ENCODE measurements at regions not wholly inside any gene's neighbourhood (a gene's known extent, or its start where the extent isn't known, plus 50 kb on each side); places are given as distances from the start of the nearest gene placed in this dataset.

GRCh38 chr5:93010037-93010436, 571.0 kb downstream of the NR2F1-AS1 start:
- H4K8ac ChIP-seq (ENCODE audit: low read depth, low read length), result no peak overlapping the region
- H3K4me3 ChIP-seq (ENCODE audit: low read depth, low read length), result no peak overlapping the region
- H4K12ac ChIP-seq (ENCODE audit: low read depth, low read length), result no peak overlapping the region
- no peak overlapping the region for H4K91ac ChIP-seq (ENCODE audit: low read depth, low read length)
- H2AK5ac ChIP-seq (ENCODE audit: low read length), result no peak overlapping the region
- H3K27me3 ChIP-seq (ENCODE audit: insufficient read depth, low read length), result no peaks in the 10 kb centered on the region
- no peaks in the 10 kb centered on the region for H3K79me2 ChIP-seq (ENCODE audit: control insufficient read depth, insufficient read depth, low read length, poor library complexity)
- H2BK5ac ChIP-seq (ENCODE audit: low read depth, low read length, poor library complexity), result no peak overlapping the region
- H3K36me3 ChIP-seq (ENCODE audit: control insufficient read depth in 1 of 2, insufficient read depth in 2 of 2, low read length in 2 of 2), result no peaks in the 10 kb centered on the region
- H3K79me1 ChIP-seq (ENCODE audit: low read length), result no peaks in the 10 kb centered on the region
- no peak overlapping the region for H3K4ac ChIP-seq (ENCODE audit: low read depth, low read length)
- no peak for DNase-seq
- H2BK120ac ChIP-seq (ENCODE audit: insufficient read depth, low read length, poor library complexity), result no peak overlapping the region
- no peak overlapping the region for H3K4me2 ChIP-seq (ENCODE audit: low read length)
- no peak overlapping the region for H2BK12ac ChIP-seq (ENCODE audit: low read length)
- WGBS (ENCODE audit: extremely low coverage, insufficient coverage, insufficient read length), result no CpG with 5 or more reads among the region's 2 CpGs
- no peak overlapping the region for H3K9ac ChIP-seq (ENCODE audit: low read length)
- no peaks in the 10 kb centered on the region for H3K4me1 ChIP-seq (ENCODE audit: control insufficient read depth in 1 of 2, insufficient read depth in 2 of 2, low read length in 2 of 2)
- H3K9me3 ChIP-seq (ENCODE audit: insufficient read depth, low read depth, low read length), result no peaks in the 10 kb centered on the region
- H3K27ac ChIP-seq (ENCODE audit: low read depth, low read length), result no peak overlapping the region
- no peak overlapping the region for H3K14ac ChIP-seq (ENCODE audit: low read length)
- no peak overlapping the region for H2AFZ ChIP-seq (ENCODE audit: insufficient read depth, low read length, poor library complexity)
- no peak overlapping the region for H3K23ac ChIP-seq (ENCODE audit: low read length)
- H3K18ac ChIP-seq (ENCODE audit: low read length), result no peak overlapping the region

GRCh38 chr5:93008502-93009207, 572.4 kb downstream of the NR2F1-AS1 start:
- H2BK120ac ChIP-seq (ENCODE audit: insufficient read depth, low read length, poor library complexity), result no peak overlapping the region
- H2BK5ac ChIP-seq (ENCODE audit: low read depth, low read length, poor library complexity), result no peak overlapping the region
- no peak overlapping the region for H4K12ac ChIP-seq (ENCODE audit: low read depth, low read length)
- H3K18ac ChIP-seq (ENCODE audit: low read length), result no peak overlapping the region
- H3K23ac ChIP-seq (ENCODE audit: low read length), result no peak overlapping the region
- H4K8ac ChIP-seq (ENCODE audit: low read depth, low read length), result no peak overlapping the region
- no peak overlapping the region for H3K9ac ChIP-seq (ENCODE audit: low read length)
- no peaks in the 10 kb centered on the region for H3K9me3 ChIP-seq (ENCODE audit: insufficient read depth, low read depth, low read length)
- no peaks in the 10 kb centered on the region for H3K79me2 ChIP-seq (ENCODE audit: control insufficient read depth, insufficient read depth, low read length, poor library complexity)
- H2AFZ ChIP-seq (ENCODE audit: insufficient read depth, low read length, poor library complexity), result no peak overlapping the region
- WGBS (ENCODE audit: extremely low coverage, insufficient coverage, insufficient read length), result no CpG with 5 or more reads among the region's 7 CpGs
- H3K14ac ChIP-seq (ENCODE audit: low read length), result no peak overlapping the region
- H4K91ac ChIP-seq (ENCODE audit: low read depth, low read length), result no peak overlapping the region
- H3K4me3 ChIP-seq (ENCODE audit: low read depth, low read length), result no peak overlapping the region
- H3K4me1 ChIP-seq (ENCODE audit: control insufficient read depth in 1 of 2, insufficient read depth in 2 of 2, low read length in 2 of 2), result no peaks in the 10 kb centered on the region
- no peak for DNase-seq
- H2BK12ac ChIP-seq (ENCODE audit: low read length), result no peak overlapping the region
- H3K79me1 ChIP-seq (ENCODE audit: low read length), result no peaks in the 10 kb centered on the region
- no peak overlapping the region for H2AK5ac ChIP-seq (ENCODE audit: low read length)
- H3K4ac ChIP-seq (ENCODE audit: low read depth, low read length), result no peak overlapping the region
- H3K27ac ChIP-seq (ENCODE audit: low read depth, low read length), result no peak overlapping the region
- H3K4me2 ChIP-seq (ENCODE audit: low read length), result no peak overlapping the region
- H3K27me3 ChIP-seq (ENCODE audit: insufficient read depth, low read length), result no peaks in the 10 kb centered on the region
- H3K36me3 ChIP-seq (ENCODE audit: control insufficient read depth in 1 of 2, insufficient read depth in 2 of 2, low read length in 2 of 2), result no peaks in the 10 kb centered on the region

- Histone ChIP-seq H3K79me2 (ENCODE audit: control insufficient read depth, insufficient read depth, low read length, poor library complexity) (no peaks in the 10 kb centered on the region), H3K18ac (ENCODE audit: low read length) (no peak overlapping the region), H3K9ac (ENCODE audit: low read length) (no peak overlapping the region), H3K9me3 (ENCODE audit: insufficient read depth, low read depth, low read length) (no peaks in the 10 kb centered on the region), H4K91ac (ENCODE audit: low read depth, low read length) (no peak overlapping the region), H2BK5ac (ENCODE audit: low read depth, low read length, poor library complexity) (no peak overlapping the region), H4K8ac (ENCODE audit: low read depth, low read length) (no peak overlapping the region), H3K23ac (ENCODE audit: low read length) (no peak overlapping the region), H3K27ac (ENCODE audit: low read depth, low read length) (no peak overlapping the region), H3K4me2 (ENCODE audit: low read length) (no peak overlapping the region), H2AK5ac (ENCODE audit: low read length) (no peak overlapping the region), H4K12ac (ENCODE audit: low read depth, low read length) (no peak overlapping the region), H3K79me1 (ENCODE audit: low read length) (no peaks in the 10 kb centered on the region), H2AFZ (ENCODE audit: insufficient read depth, low read length, poor library complexity) (no peak overlapping the region), H3K14ac (ENCODE audit: low read length) (no peak overlapping the region), H3K4me1 (ENCODE audit: control insufficient read depth in 1 of 2, insufficient read depth in 2 of 2, low read length in 2 of 2) (no peaks in the 10 kb centered on the region), H3K27me3 (ENCODE audit: insufficient read depth, low read length) (no peaks in the 10 kb centered on the region), H3K4me3 (ENCODE audit: low read depth, low read length) (no peak overlapping the region), H2BK120ac (ENCODE audit: insufficient read depth, low read length, poor library complexity) (no peak overlapping the region), H2BK12ac (ENCODE audit: low read length) (no peak overlapping the region), H3K4ac (ENCODE audit: low read depth, low read length) (no peak overlapping the region), H3K36me3 (ENCODE audit: control insufficient read depth in 1 of 2, insufficient read depth in 2 of 2, low read length in 2 of 2) (no peaks in the 10 kb centered on the region)
- WGBS (ENCODE audit: extremely low coverage, insufficient coverage, insufficient read length), result no CpG with 5 or more reads among the region's 2 CpGs
- no peak for DNase-seq
Measured at GRCh38 chr5:93006915-93007314, 574.1 kb downstream of the NR2F1-AS1 start.

- Histone ChIP-seq H3K14ac (ENCODE audit: low read length) (no peak overlapping the region), H3K9ac (ENCODE audit: low read length) (no peak overlapping the region), H3K18ac (ENCODE audit: low read length) (no peak overlapping the region), H2AFZ (ENCODE audit: insufficient read depth, low read length, poor library complexity) (no peak overlapping the region), H4K91ac (ENCODE audit: low read depth, low read length) (no peak overlapping the region), H2BK5ac (ENCODE audit: low read depth, low read length, poor library complexity) (no peak overlapping the region), H3K36me3 (ENCODE audit: control insufficient read depth in 1 of 2, insufficient read depth in 2 of 2, low read length in 2 of 2) (no peaks in the 10 kb centered on the region), H3K79me1 (ENCODE audit: low read length) (no peaks in the 10 kb centered on the region), H4K8ac (ENCODE audit: low read depth, low read length) (no peak overlapping the region), H3K27me3 (ENCODE audit: insufficient read depth, low read length) (no peaks in the 10 kb centered on the region), H2BK12ac (ENCODE audit: low read length) (no peak overlapping the region), H2AK5ac (ENCODE audit: low read length) (no peak overlapping the region), H3K23ac (ENCODE audit: low read length) (no peak overlapping the region), H3K4me3 (ENCODE audit: low read depth, low read length) (no peak overlapping the region), H4K12ac (ENCODE audit: low read depth, low read length) (no peak overlapping the region), H3K4me2 (ENCODE audit: low read length) (no peak overlapping the region), H3K4me1 (ENCODE audit: control insufficient read depth in 1 of 2, insufficient read depth in 2 of 2, low read length in 2 of 2) (no peaks in the 10 kb centered on the region), H3K9me3 (ENCODE audit: insufficient read depth, low read depth, low read length) (no peaks in the 10 kb centered on the region), H3K79me2 (ENCODE audit: control insufficient read depth, insufficient read depth, low read length, poor library complexity) (no peaks in the 10 kb centered on the region), H2BK120ac (ENCODE audit: insufficient read depth, low read length, poor library complexity) (no peak overlapping the region), H3K4ac (ENCODE audit: low read depth, low read length) (no peak overlapping the region), H3K27ac (ENCODE audit: low read depth, low read length) (no peak overlapping the region)
- no CpG with 5 or more reads among the region's 5 CpGs for WGBS (ENCODE audit: extremely low coverage, insufficient coverage, insufficient read length)
- DNase-seq, result no peak
Measured at GRCh38 chr5:92998456-92998855, 582.6 kb downstream of the NR2F1-AS1 start.
